ENCODE measurements at regions not wholly inside any gene's neighbourhood (a gene's known extent, or its start where the extent isn't known, plus 50 kb on each side); places are given as distances from the start of the nearest gene placed in this dataset.

DNA sequence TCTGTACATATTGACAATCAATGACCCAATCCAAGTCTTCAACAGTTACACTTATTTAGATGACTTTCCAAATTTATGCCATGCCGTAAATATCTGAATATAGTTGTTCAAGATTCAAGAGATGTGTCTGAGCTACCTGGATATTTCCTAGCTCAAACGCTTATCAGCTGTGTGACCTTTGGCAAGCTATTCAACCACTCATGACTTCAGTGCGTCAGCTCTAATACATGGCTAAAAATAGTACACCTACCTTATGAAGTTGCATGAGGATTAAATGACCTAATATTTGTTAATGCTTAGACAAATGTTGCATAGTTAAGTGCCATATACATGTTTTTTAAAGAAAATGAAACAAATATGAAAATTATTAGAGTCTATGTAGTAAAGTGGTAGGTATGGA is 704.1 kb downstream of the OLFM4 start:
- no peaks in the 10 kb centered on the region for H3K36me3 ChIP-seq (replicated peaks; ENCODE audit: insufficient read depth, low read depth)
- no peak overlapping the region for H3K4me3 ChIP-seq
- peak; percentile 34 for DNase-seq (ENCODE audit: low spot score)
- no peaks in the 10 kb centered on the region for H3K27me3 ChIP-seq
- no peaks in the 10 kb centered on the region for H3K9me2 ChIP-seq (replicated peaks; ENCODE audit: insufficient read depth)
- H3K4me1 ChIP-seq (ENCODE audit: insufficient read depth) = peaks cover 8% of the 10 kb centered on the region
- H3K9me3 ChIP-seq (ENCODE audit: low read depth) = no peaks in the 10 kb centered on the region
- WGBS (ENCODE audit: low lambda C conversion rate, missing lambda C conversion rate) = 69% methylated on average over 3 of the region's 3 CpGs
- no peaks in the 10 kb centered on the region for H3K79me2 ChIP-seq
- peak overlapping the region; percentile 84 for H3K27ac ChIP-seq
- H3K4me2 ChIP-seq = no peak overlapping the region
- H2AFZ ChIP-seq = peak overlapping the region; percentile 11
- no peaks in the 10 kb centered on the region for H4K20me1 ChIP-seq (ENCODE audit: insufficient read depth, poor library complexity, severe bottlenecking)
- TF ChIP-seq, protein P1, sequence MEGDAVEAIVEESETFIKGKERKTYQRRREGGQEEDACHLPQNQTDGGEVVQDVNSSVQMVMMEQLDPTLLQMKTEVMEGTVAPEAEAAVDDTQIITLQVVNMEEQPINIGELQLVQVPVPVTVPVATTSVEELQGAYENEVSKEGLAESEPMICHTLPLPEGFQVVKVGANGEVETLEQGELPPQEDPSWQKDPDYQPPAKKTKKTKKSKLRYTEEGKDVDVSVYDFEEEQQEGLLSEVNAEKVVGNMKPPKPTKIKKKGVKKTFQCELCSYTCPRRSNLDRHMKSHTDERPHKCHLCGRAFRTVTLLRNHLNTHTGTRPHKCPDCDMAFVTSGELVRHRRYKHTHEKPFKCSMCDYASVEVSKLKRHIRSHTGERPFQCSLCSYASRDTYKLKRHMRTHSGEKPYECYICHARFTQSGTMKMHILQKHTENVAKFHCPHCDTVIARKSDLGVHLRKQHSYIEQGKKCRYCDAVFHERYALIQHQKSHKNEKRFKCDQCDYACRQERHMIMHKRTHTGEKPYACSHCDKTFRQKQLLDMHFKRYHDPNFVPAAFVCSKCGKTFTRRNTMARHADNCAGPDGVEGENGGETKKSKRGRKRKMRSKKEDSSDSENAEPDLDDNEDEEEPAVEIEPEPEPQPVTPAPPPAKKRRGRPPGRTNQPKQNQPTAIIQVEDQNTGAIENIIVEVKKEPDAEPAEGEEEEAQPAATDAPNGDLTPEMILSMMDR (IDR thresholded peaks at IDR 0.05; ENCODE audit: poor library complexity) = no peak
- TF ChIP-seq EZH2 (IDR thresholded peaks at IDR 0.05; ENCODE audit: borderline replicate concordance) (no peak), EZH2phosphoT487 (IDR thresholded peaks at IDR 0.05; ENCODE audit: low read depth, severe bottlenecking, unreplicated experiment) (no peak)

DNA sequence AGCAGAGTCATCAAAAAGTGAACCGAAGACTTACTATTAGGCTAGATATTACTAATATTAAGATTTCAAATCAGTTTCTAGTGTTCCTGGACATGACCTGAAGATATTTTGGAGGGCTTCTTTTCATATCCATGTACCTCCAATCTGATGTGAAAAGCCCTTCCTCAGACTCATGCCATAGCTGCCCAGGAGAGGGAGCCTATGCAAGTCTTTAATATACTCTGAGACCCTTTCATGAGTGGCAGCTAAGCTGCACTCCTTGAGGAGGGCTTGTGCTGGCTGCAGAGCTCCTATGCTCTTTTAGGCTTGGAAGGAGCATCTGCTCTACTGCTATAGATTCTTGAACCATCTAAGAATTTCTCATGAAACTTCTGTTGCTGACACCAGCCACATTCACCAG is 715.3 kb downstream of the OLFM4 start:
- H3K4me1 ChIP-seq (ENCODE audit: insufficient read depth) = no peaks in the 10 kb centered on the region
- DNase-seq (ENCODE audit: low spot score) = no peak
- TF ChIP-seq, protein P1 (IDR thresholded peaks at IDR 0.05; ENCODE audit: poor library complexity) = no peak
- TF ChIP-seq EZH2phosphoT487 (IDR thresholded peaks at IDR 0.05; ENCODE audit: low read depth, severe bottlenecking, unreplicated experiment) (no peak), EZH2 (IDR thresholded peaks at IDR 0.05; ENCODE audit: borderline replicate concordance) (no peak)
- no peaks in the 10 kb centered on the region for H4K20me1 ChIP-seq (ENCODE audit: insufficient read depth, poor library complexity, severe bottlenecking)
- H3K27ac ChIP-seq = no peak overlapping the region
- no peak overlapping the region for H3K4me2 ChIP-seq
- H3K36me3 ChIP-seq (replicated peaks; ENCODE audit: insufficient read depth, low read depth) = no peaks in the 10 kb centered on the region
- H3K4me3 ChIP-seq = no peak overlapping the region
- 100% methylated on average over 1 of the region's 1 CpG for WGBS (ENCODE audit: low lambda C conversion rate, missing lambda C conversion rate)
- no peaks in the 10 kb centered on the region for H3K9me2 ChIP-seq (replicated peaks; ENCODE audit: insufficient read depth)
- H3K79me2 ChIP-seq = no peaks in the 10 kb centered on the region
- no peaks in the 10 kb centered on the region for H3K27me3 ChIP-seq
- no peak overlapping the region for H2AFZ ChIP-seq
- H3K9me3 ChIP-seq (ENCODE audit: low read depth) = no peaks in the 10 kb centered on the region

DNA sequence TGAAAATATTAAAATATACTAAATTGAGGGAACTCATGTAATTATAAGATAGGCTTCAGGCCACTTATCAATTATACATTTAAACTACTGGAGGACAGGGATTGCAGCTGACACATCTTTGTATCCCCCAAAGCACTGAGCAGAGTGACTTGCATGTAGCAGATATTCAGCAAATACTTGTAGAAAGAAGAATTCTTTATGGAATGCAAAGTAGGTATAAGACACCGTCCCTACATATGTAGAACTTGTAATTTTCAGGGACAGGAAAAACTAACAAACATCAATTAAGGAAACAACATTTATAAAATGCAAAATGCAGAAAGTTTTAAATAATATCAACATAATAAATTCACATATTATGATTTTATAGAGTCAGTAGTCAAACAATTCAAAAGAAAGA is 719.2 kb downstream of the OLFM4 start:
- no peak overlapping the region for H3K4me2 ChIP-seq
- H3K9me3 ChIP-seq (ENCODE audit: low read depth) = no peaks in the 10 kb centered on the region
- H2AFZ ChIP-seq = no peak overlapping the region
- WGBS (ENCODE audit: low lambda C conversion rate, missing lambda C conversion rate) = 85% methylated on average over 1 of the region's 1 CpG
- H3K79me2 ChIP-seq = no peaks in the 10 kb centered on the region
- no peaks in the 10 kb centered on the region for H3K36me3 ChIP-seq (replicated peaks; ENCODE audit: insufficient read depth, low read depth)
- no peak overlapping the region for H3K27ac ChIP-seq
- H3K27me3 ChIP-seq = no peaks in the 10 kb centered on the region
- H3K4me3 ChIP-seq = no peak overlapping the region
- H4K20me1 ChIP-seq (ENCODE audit: insufficient read depth, poor library complexity, severe bottlenecking) = no peaks in the 10 kb centered on the region
- H3K4me1 ChIP-seq (ENCODE audit: insufficient read depth) = no peaks in the 10 kb centered on the region
- TF ChIP-seq, protein P1 (IDR thresholded peaks at IDR 0.05; ENCODE audit: poor library complexity) = no peak
- TF ChIP-seq EZH2 (IDR thresholded peaks at IDR 0.05; ENCODE audit: borderline replicate concordance) (no peak), EZH2phosphoT487 (IDR thresholded peaks at IDR 0.05; ENCODE audit: low read depth, severe bottlenecking, unreplicated experiment) (no peak)
- no peaks in the 10 kb centered on the region for H3K9me2 ChIP-seq (replicated peaks; ENCODE audit: insufficient read depth)
- DNase-seq (ENCODE audit: low spot score) = no peak

DNA sequence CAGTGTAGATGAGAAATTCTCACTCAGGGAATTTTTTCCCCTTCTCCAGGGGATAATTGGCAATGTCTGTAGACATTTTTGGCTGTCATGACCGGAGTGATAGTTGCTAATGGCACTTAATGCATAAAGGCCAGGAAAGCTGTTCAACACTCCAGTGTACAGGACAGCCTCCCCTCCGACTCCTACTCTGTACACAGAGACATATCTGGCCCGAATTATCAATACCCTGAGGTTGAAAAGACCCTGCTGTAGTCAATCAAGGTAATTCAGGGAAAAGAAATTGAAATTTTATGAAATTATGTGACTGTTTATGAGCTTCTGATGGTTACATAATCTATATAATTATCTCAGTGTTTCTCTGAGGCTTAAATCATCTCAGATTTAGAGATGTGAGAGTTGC is 720.7 kb downstream of the OLFM4 start:
- no peaks in the 10 kb centered on the region for H3K9me2 ChIP-seq (replicated peaks; ENCODE audit: insufficient read depth)
- no peak overlapping the region for H2AFZ ChIP-seq
- no peak for TF ChIP-seq EZH2phosphoT487 (IDR thresholded peaks at IDR 0.05; ENCODE audit: low read depth, severe bottlenecking, unreplicated experiment)
- TF ChIP-seq, protein P1 (IDR thresholded peaks at IDR 0.05; ENCODE audit: poor library complexity) = no peak
- no peak for TF ChIP-seq EZH2 (IDR thresholded peaks at IDR 0.05; ENCODE audit: borderline replicate concordance)
- H3K27me3 ChIP-seq = no peaks in the 10 kb centered on the region
- no peak overlapping the region for H3K4me2 ChIP-seq
- no peak overlapping the region for H3K27ac ChIP-seq
- no peaks in the 10 kb centered on the region for H3K36me3 ChIP-seq (replicated peaks; ENCODE audit: insufficient read depth, low read depth)
- no peaks in the 10 kb centered on the region for H4K20me1 ChIP-seq (ENCODE audit: insufficient read depth, poor library complexity, severe bottlenecking)
- 69% methylated on average over 3 of the region's 3 CpGs for WGBS (ENCODE audit: low lambda C conversion rate, missing lambda C conversion rate)
- no peak for DNase-seq (ENCODE audit: low spot score)
- H3K79me2 ChIP-seq = no peaks in the 10 kb centered on the region
- H3K4me3 ChIP-seq = no peak overlapping the region
- H3K4me1 ChIP-seq (ENCODE audit: insufficient read depth) = no peaks in the 10 kb centered on the region
- no peaks in the 10 kb centered on the region for H3K9me3 ChIP-seq (ENCODE audit: low read depth)
